GM12864 (cell line): ENCODE measurements at regions not wholly inside any gene's neighbourhood (a gene's known extent, or its start where the extent isn't known, plus 50 kb on each side); places are given as distances from the start of the nearest gene placed in this dataset.
"Not testable (repeated sequence)": the region's sequence is repeated elsewhere in the genome, so short reads cannot be mapped to it uniquely, and the experiment has no call there.

Source experiments
- DNase-seq: peaks from one replicate; pipeline ENCODE4 v3.0.0-alpha.2; 2011; ENCODE audit warnings: low read depth
- H3K4me3 ChIP-seq: 2 replicates; pipeline ENCODE4 v1.5.1; 2011; ENCODE audit warnings: mild to moderate bottlenecking, low read depth, low read length, control low read depth
- TF ChIP-seq, protein P1 (sequence below): IDR thresholded peaks from 2 replicates; pipeline ENCODE4 v1.5.1; 2011; ENCODE audit warnings: low read depth, mild to moderate bottlenecking, moderate library complexity, low read length, control low read depth, inconsistent platforms; ENCODE audit errors: missing control alignments

DNA sequence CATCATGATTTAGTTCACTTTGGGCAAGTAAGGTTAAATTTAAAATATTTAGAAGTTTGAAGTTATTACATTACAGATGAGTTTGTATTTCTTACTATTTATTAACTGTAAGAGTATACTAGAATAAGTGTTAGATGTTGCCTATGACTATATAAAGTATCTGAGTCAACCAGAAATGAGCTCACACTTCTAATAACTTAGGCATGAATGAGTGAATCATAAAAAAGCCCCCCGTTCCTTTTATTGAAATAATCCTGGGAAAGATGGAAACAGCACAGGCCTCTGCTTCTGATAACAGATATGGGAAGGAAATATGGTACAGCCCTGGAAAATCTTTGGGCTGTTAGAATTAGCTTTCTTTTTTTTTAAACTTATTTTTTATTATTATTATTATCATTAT, 66.6 kb upstream of the TGFBR2 start:
- no peak overlapping the region for H3K4me3 ChIP-seq
- DNase-seq: no peak
- TF ChIP-seq, protein P1, sequence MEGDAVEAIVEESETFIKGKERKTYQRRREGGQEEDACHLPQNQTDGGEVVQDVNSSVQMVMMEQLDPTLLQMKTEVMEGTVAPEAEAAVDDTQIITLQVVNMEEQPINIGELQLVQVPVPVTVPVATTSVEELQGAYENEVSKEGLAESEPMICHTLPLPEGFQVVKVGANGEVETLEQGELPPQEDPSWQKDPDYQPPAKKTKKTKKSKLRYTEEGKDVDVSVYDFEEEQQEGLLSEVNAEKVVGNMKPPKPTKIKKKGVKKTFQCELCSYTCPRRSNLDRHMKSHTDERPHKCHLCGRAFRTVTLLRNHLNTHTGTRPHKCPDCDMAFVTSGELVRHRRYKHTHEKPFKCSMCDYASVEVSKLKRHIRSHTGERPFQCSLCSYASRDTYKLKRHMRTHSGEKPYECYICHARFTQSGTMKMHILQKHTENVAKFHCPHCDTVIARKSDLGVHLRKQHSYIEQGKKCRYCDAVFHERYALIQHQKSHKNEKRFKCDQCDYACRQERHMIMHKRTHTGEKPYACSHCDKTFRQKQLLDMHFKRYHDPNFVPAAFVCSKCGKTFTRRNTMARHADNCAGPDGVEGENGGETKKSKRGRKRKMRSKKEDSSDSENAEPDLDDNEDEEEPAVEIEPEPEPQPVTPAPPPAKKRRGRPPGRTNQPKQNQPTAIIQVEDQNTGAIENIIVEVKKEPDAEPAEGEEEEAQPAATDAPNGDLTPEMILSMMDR: no peak

DNA sequence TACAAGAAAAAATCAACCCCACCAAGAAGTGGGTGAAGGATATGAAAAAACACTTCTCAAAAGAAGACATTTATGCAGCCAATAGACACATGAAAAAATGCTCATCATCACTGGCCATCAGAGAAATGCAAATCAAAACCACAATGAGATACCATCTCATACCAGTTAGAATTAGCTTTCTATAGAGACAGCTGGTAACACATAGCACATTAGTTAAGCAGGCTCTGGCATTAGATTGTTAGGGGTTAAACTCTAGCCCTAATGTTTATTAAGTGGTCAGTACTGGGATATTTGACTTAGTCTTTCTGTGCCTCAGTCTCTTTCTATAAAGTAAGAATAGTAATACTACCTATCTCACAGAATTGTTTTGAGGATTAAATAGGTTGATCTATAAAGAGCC, 65.2 kb upstream of the TGFBR2 start:
- DNase-seq: not testable (repeated sequence)

DNA sequence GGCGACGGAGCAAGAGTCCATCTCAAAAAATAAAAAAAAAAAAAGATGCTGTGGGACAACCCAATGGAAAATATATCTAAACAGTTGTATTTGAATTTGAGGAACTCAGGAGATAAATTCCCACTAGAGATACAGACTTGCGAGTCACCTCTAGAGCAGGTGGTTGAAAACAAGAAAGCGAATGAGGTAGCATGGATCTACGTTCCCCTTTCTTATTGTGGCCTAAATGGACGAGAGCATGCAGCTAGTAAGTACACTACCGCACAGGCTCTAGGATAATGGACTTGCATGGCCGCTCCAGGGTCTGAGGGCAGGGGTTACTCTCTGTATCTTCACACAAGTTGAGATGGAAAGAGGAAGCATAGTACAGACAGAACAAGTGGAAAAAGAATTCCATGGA, 63.5 kb upstream of the TGFBR2 start:
- no peak overlapping the region for H3K4me3 ChIP-seq
- TF ChIP-seq, protein P1: no peak
- DNase-seq: no peak

More for the DNA sequence above, 65.2 kb upstream of the TGFBR2 start:
- H3K4me3 ChIP-seq: not testable (repeated sequence)

DNA sequence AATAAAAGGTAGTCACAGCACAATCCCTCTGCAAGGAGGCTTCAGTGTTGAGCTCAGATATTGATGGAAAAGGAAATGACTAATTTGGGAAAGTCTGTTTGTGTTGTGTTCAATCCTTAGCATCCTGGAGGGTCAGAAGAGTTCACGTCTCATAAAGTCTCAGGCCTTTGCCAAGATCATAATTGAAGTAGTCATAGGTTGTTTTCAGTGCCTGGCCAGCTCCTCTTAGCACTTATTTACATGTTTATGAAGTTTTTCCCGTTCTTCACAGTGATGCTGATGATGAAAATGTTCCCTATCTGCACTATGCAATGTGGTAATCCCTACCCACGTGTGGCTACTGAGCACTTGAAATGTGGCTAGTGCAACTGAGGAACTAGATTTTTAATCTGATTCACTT, 61.6 kb upstream of the TGFBR2 start:
- TF ChIP-seq, protein P1: no peak
- DNase-seq: no peak
- H3K4me3 ChIP-seq: no peak overlapping the region

DNA sequence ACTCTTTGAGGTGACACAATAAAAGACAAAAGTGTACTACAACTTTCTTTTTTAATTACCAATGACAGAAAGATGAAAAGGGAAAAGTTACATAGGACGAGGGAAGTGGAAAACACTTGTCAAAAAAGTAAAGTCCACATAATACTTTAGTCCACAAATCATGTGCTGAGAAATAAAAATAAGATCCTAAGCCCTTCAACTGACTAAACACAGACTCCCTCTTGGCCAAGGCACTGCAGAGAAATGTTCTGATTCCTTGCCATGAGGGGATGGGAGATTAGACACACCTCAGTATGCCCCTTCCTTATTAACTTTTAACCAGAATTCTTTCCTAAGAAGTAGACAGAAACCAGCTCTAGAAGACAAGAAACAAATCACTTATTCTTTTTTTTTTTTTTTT, 59.5 kb upstream of the TGFBR2 start:
- TF ChIP-seq, protein P1: no peak
- DNase-seq: no peak
- H3K4me3 ChIP-seq: no peak overlapping the region

DNA sequence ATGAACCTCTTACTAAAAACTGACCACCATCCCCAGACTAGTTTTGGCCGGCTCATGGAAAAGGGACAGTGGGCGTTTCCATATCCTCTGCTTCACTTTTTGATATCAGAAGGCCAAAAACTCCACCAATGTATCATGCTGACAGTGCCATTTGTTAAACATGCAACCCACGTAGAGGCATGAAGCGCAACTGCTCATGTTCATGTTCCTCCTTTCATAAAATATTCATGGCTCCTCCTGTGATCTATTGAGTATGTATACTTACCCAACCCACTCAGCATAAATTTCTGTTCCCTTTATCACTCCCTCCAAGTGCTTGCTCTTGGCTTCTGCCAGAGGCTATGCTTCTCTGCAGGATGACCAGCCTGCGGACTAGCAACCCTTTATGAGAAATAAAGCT, 58.7 kb upstream of the TGFBR2 start:
- no peak overlapping the region for H3K4me3 ChIP-seq
- no peak for DNase-seq
- TF ChIP-seq, protein P1: no peak

DNA sequence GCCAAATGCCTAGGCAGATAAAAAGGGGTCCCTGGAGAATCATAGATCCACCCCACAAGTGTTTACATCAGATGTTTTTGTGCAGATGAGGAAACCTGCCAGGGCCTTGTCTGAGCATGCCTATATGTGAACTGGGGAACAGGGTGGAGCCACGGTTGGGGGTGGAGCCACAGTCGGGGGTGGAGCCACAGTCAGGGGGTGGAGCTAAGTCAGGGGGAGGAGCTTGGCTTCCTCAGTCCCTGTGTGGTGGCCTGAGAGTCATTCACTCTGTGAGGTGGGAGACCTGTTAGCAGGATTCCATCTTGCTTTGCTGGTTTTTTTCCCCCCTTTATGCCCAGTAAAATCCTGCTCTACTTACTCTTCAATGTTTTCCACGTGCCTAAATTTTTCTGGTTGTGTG, 57.8 kb upstream of the TGFBR2 start:
- no peak overlapping the region for H3K4me3 ChIP-seq
- DNase-seq: no peak
- TF ChIP-seq, protein P1: no peak

DNA sequence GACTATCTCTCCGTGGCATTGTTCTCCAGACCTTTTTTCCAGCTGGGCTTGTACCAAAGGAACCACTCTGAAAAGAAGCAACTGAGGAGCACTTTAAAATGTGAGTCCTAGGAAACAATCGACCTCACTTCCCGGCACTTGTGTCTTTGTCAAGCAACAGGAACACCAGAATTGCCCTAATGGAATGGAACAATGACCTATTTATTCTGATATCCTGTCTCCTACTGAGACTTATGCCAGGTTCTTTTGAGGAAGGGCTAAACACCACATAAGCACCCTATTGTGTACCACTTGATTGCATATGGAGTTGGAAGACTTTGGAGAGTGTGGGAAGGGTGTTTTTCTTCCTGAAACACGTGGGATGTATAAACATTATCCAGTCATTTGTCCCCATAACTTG, 56.8 kb upstream of the TGFBR2 start:
- no peak for DNase-seq
- H3K4me3 ChIP-seq: no peak overlapping the region
- TF ChIP-seq, protein P1: no peak
